GM18505 (cell line): ENCODE measurements at regions not wholly inside any gene's neighbourhood (a gene's known extent, or its start where the extent isn't known, plus 50 kb on each side); places are given as distances from the start of the nearest gene placed in this dataset.

ENCODE experiments used
- ATAC-seq: cut with Tn5 transposase; IDR thresholded peaks from one replicate; pipeline ENCODE4 v1.9.1; 2021; ENCODE audit not compliant: unreplicated experiment
- POLR2A ChIP-seq: IDR thresholded peaks from 4 replicates; pipeline ENCODE4 v1.6.1; 2011; ENCODE audit warnings: borderline replicate concordance; ENCODE audit not compliant: insufficient read depth, insufficient read length; ENCODE audit errors: extremely low read depth

- ATAC-seq = no peak
- TF ChIP-seq POLR2A = no peak
Measured at GRCh38 chr2:23207871-23208270, 177.1 kb upstream of the KLHL29 start.

- TF ChIP-seq POLR2A = no peak
- no peak for ATAC-seq
Measured at GRCh38 chr2:23208339-23208738, 176.6 kb upstream of the KLHL29 start.

DNA sequence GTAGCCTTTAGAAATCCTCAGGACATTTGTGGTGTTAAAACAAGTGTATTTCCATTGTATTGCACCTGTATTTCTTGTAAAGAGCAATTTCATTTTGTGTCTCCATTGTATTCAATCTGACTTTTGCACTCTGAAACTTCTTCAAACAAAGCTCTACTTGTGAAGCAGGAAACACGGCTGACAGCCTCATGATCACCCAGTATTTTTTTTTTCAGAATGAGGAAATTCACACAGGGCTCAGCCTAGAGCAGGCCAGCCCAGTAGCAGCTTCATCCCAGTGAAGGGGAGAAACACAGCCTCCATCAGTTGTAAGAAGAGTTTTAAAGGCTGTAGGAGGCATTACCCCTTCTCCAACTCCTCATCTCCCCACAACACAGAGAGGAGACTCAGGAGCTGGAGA is 175.9 kb upstream of the KLHL29 start:
- ATAC-seq = no peak
- no peak for TF ChIP-seq POLR2A

DNA sequence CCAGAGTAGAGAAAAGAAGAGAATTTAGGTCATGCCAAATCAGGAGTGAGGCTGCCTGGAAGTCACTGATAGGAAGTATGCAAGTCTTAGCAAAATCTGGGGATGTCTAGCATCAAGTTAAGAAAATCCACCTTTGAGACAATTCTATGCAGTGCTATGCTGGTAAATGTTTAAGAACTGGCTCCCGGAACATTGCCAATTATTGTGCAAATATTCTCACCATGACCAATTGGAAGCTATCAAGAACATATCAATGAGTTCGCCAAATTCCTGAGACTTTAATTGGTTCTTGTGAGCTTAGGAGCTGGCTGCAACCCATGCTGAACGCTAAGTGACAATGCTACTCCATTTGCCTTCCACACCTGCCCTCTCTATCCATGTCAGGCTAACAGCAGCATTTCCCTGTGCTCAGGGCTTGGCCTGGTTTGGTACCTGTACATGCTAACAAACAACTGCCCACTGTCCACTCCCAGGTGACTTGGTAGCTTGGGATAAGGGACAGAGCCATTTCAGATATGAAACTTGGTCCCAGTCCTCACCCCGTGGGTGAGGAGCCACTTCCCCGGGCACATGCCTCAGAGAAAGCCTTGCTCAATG is 172.9 kb upstream of the KLHL29 start:
- no peak for ATAC-seq
- no peak for TF ChIP-seq POLR2A

DNA sequence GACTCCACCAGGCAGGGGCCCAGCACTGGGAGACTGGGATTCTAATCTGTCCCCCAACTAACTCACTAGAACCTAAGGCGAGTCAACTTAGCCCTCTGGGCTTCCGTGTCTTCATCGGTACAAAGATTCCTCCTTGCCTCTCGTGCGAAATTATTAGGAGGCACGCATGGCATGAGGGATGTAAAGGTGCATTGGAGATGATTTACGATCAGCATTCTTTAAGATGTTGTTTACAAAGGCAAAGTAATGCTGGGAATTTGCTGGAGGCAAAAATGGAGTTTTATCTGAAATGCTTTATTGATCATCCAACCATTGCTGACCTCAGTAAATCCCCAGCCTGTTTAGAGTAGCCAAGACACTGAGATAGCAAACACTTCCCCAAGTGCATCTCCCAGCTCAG is 171.8 kb upstream of the KLHL29 start:
- ATAC-seq = no peak
- no peak for TF ChIP-seq POLR2A

GRCh38 chr2:23215016-23215415 is 170.0 kb upstream of the KLHL29 start:
- no peak for ATAC-seq
- no peak for TF ChIP-seq POLR2A

DNA sequence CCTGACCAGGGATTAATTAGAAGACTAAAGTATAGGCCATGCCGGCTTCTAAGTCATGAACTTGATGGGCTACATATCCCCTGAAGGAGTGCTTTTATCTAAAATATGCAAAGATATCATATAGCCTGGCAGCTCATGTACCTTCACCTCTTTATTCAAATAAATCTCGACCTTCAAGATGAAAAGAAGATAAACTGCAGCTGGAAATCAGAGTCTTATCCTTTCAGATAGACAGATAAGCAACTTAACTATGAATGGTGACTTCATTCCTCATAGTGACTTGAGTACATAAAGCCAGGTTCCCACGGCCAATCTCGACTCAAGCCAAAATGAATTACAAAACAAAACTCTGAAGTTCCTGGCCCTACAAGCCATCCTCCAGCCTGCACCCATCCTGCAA is 165.3 kb upstream of the KLHL29 start:
- TF ChIP-seq POLR2A = no peak
- no peak for ATAC-seq

GRCh38 chr2:23220513-23221094 is 164.4 kb upstream of the KLHL29 start:
- TF ChIP-seq POLR2A = no peak
- ATAC-seq = no peak

GRCh38 chr2:23221236-23221635 is 163.7 kb upstream of the KLHL29 start:
- no peak for TF ChIP-seq POLR2A
- no peak for ATAC-seq

- ATAC-seq = no peak
- TF ChIP-seq POLR2A = no peak
Measured at GRCh38 chr2:23221901-23222300, 163.1 kb upstream of the KLHL29 start.

GRCh38 chr2:23230885-23231284 is 154.1 kb upstream of the KLHL29 start:
- no peak for ATAC-seq
- no peak for TF ChIP-seq POLR2A

DNA sequence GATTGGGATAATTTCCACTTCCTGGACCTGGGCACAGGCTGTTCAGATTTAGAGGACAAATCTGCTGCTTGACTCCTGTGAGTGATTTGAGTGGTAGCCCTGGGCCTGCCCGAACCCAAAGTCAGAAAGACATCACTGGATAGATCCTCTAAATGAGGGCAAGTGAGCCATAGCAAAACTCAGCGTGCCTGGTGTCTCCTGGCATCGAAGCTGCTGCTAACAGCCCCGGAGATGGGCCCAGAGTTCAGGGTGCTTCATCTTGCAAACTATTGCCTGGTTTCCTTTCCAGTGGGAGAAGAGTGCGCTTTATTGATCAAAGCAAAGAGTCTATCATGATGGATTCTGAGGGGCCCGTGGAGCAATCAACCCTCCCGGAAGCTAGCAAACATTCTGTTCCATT is 153.1 kb upstream of the KLHL29 start:
- ATAC-seq = no peak
- TF ChIP-seq POLR2A = no peak

DNA sequence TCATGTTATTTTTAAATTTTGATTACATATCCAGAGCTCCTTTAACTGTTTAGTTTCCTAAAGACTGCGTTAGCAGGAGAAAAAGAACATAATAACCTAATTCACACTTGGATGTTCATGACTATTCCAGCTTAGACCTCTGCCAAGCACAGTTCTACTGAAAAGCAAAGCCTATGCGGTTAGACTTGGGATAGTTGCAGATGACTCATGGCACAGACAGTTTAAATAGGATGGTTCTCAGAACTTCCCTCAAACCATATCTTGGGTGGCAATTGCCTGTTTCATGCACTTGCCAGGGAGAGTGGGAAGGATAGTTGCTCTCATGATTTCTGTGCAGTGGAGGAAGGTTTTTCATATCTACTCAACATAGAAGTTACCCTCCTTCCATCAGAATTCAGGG is 149.7 kb upstream of the KLHL29 start:
- TF ChIP-seq POLR2A = no peak
- ATAC-seq = no peak

DNA sequence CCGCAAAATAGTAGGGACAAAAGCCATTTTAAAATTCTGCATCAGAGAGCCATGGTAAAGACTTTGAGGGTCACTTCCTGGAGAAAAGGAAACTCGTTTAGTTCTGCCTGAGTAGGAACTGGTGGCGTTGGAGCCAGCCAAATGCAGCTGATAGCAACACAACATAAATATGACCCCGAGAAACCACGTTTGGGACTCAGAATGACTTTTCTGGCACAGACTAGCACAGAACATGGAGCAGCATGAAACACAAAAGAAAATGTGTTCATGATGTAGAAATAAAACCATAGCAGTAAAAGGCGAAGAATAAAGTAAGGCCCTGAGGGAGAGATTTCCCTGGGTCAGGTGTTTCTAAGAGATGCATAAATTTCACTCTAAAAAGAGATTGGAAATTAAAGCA is 149.2 kb upstream of the KLHL29 start:
- ATAC-seq = no peak

GRCh38 chr2:23237147-23237546 is 147.8 kb upstream of the KLHL29 start:
- ATAC-seq = no peak
- no peak for TF ChIP-seq POLR2A

More for the DNA sequence above, 149.2 kb upstream of the KLHL29 start:
- no peak for TF ChIP-seq POLR2A
